Lower leg skin (tissue), 3 donors: ENCODE measurements at regions not wholly inside any gene's neighbourhood (a gene's known extent, or its start where the extent isn't known, plus 50 kb on each side); places are given as distances from the start of the nearest gene placed in this dataset.

Experiments
- POLR2A ChIP-seq, 2 donors: fragments of 450-650 bp; IDR thresholded peaks; one replicate each; pipeline ENCODE4 v1.6.1; 2016 to 2017; ENCODE audit warnings: antibody characterized with exemption in 2 of 2, mild to moderate bottlenecking in 1 of 2, moderate library complexity in 1 of 2
- TF ChIP-seq, protein P1 (sequence below), 3 donors: fragments of 450-650 bp; IDR thresholded peaks; one replicate each; pipeline ENCODE4 v1.5.1; 2016; ENCODE audit warnings: antibody characterized with exemption in 3 of 3, mild to moderate bottlenecking in 3 of 3, moderate library complexity in 2 of 3

DNA sequence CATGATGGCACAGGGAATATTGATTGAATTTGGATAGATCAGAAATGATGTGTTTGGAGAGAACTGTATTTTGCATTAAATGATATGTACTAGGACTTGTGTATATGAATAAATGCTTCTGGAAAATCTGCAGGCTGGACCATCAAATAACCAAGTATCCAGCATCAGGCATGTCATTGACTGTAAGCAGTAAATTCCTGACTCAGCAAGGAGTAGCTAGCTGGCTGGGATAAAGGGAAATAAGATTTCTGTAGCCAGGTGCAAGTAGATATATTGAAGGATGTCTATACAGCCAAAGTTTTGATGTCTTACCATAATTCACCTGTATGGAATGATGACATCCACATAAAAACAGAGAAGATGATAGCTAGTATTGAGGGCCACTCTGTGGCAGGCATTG lies 809.6 kb downstream of the CDH11 start:
- TF ChIP-seq, protein P1, sequence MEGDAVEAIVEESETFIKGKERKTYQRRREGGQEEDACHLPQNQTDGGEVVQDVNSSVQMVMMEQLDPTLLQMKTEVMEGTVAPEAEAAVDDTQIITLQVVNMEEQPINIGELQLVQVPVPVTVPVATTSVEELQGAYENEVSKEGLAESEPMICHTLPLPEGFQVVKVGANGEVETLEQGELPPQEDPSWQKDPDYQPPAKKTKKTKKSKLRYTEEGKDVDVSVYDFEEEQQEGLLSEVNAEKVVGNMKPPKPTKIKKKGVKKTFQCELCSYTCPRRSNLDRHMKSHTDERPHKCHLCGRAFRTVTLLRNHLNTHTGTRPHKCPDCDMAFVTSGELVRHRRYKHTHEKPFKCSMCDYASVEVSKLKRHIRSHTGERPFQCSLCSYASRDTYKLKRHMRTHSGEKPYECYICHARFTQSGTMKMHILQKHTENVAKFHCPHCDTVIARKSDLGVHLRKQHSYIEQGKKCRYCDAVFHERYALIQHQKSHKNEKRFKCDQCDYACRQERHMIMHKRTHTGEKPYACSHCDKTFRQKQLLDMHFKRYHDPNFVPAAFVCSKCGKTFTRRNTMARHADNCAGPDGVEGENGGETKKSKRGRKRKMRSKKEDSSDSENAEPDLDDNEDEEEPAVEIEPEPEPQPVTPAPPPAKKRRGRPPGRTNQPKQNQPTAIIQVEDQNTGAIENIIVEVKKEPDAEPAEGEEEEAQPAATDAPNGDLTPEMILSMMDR (IDR thresholded peaks at IDR 0.05) = no peak
- TF ChIP-seq POLR2A (IDR thresholded peaks at IDR 0.05) = no peak
